HL-60 (cell line): ENCODE measurements at regions not wholly inside any gene's neighbourhood (a gene's known extent, or its start where the extent isn't known, plus 50 kb on each side); places are given as distances from the start of the nearest gene placed in this dataset.

Experiments
- DNase-seq, 2 experiments: peaks; one replicate each; pipeline ENCODE4 v3.0.0-alpha.2; 2010 to 2020; ENCODE audit warnings: low read depth in 1 of 2, low spot score in 1 of 2
- H3K27ac ChIP-seq: fragments of 250-450 bp; sonication (Bioruptor Pico); replicated peaks from 2 replicates; pipeline ENCODE4 v1.5.1; 2020; ENCODE audit warnings: mild to moderate bottlenecking, moderate library complexity
- H3K27me3 ChIP-seq: fragments of 250-450 bp; sonication (Bioruptor Pico); 2 replicates; pipeline ENCODE4 v1.5.1; 2021; ENCODE audit warnings: mild to moderate bottlenecking, moderate library complexity; ENCODE audit not compliant: insufficient read depth, poor library complexity, severe bottlenecking
- H3K4me3 ChIP-seq: replicated peaks from 2 replicates; pipeline ENCODE4 v1.5.1; 2011; ENCODE audit warnings: mild to moderate bottlenecking, control low read depth, low read length; ENCODE audit not compliant: insufficient read depth
- GABPA ChIP-seq: IDR thresholded peaks from 2 replicates; pipeline ENCODE4 v1.6.1; 2012; ENCODE audit warnings: low read depth
- POLR2AphosphoS5 ChIP-seq: IDR thresholded peaks from 2 replicates; pipeline ENCODE4 v1.6.1; 2012; ENCODE audit warnings: low read depth
- SPI1 ChIP-seq: IDR thresholded peaks from 2 replicates; pipeline ENCODE4 v1.6.1; 2012; ENCODE audit warnings: low read depth, mild to moderate bottlenecking, borderline replicate concordance
- TF ChIP-seq, protein P1 (sequence below): IDR thresholded peaks from 2 replicates; pipeline ENCODE4 v1.6.1; 2012; ENCODE audit warnings: low read depth; ENCODE audit not compliant: insufficient replicate concordance
- TF ChIP-seq, protein P2 (sequence below): IDR thresholded peaks from one replicate; pipeline ENCODE4 v1.5.1; 2011; ENCODE audit warnings: low read length, control low read depth, inconsistent platforms; ENCODE audit not compliant: insufficient read depth

DNA sequence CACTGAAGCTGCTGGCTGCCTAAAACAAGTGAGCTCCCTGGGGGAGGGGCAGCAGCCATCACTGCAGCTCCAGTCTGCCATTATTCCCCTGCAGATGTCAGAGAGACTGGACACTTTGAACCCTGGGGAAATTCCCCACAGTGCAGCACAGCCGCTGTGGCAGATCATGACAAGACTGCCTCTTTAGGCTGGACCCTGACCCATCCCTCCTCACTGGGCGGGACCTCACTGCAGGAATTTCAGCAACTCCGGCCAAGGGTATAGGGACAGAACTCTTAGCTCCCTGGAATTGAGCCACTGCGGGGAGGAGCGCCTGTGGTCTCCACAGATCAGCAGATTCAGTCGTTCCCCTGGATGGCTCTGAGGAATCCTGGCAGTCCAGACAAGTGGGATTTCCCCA, 964.6 kb downstream of the BRINP3 start:
- no peak overlapping the region for H3K4me3 ChIP-seq
- TF ChIP-seq, protein P1, sequence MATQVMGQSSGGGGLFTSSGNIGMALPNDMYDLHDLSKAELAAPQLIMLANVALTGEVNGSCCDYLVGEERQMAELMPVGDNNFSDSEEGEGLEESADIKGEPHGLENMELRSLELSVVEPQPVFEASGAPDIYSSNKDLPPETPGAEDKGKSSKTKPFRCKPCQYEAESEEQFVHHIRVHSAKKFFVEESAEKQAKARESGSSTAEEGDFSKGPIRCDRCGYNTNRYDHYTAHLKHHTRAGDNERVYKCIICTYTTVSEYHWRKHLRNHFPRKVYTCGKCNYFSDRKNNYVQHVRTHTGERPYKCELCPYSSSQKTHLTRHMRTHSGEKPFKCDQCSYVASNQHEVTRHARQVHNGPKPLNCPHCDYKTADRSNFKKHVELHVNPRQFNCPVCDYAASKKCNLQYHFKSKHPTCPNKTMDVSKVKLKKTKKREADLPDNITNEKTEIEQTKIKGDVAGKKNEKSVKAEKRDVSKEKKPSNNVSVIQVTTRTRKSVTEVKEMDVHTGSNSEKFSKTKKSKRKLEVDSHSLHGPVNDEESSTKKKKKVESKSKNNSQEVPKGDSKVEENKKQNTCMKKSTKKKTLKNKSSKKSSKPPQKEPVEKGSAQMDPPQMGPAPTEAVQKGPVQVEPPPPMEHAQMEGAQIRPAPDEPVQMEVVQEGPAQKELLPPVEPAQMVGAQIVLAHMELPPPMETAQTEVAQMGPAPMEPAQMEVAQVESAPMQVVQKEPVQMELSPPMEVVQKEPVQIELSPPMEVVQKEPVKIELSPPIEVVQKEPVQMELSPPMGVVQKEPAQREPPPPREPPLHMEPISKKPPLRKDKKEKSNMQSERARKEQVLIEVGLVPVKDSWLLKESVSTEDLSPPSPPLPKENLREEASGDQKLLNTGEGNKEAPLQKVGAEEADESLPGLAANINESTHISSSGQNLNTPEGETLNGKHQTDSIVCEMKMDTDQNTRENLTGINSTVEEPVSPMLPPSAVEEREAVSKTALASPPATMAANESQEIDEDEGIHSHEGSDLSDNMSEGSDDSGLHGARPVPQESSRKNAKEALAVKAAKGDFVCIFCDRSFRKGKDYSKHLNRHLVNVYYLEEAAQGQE = no peak
- TF ChIP-seq SPI1 = no peak
- no peak for TF ChIP-seq GABPA
- no peak for TF ChIP-seq POLR2AphosphoS5
- TF ChIP-seq, protein P2, sequence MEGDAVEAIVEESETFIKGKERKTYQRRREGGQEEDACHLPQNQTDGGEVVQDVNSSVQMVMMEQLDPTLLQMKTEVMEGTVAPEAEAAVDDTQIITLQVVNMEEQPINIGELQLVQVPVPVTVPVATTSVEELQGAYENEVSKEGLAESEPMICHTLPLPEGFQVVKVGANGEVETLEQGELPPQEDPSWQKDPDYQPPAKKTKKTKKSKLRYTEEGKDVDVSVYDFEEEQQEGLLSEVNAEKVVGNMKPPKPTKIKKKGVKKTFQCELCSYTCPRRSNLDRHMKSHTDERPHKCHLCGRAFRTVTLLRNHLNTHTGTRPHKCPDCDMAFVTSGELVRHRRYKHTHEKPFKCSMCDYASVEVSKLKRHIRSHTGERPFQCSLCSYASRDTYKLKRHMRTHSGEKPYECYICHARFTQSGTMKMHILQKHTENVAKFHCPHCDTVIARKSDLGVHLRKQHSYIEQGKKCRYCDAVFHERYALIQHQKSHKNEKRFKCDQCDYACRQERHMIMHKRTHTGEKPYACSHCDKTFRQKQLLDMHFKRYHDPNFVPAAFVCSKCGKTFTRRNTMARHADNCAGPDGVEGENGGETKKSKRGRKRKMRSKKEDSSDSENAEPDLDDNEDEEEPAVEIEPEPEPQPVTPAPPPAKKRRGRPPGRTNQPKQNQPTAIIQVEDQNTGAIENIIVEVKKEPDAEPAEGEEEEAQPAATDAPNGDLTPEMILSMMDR = no peak
- no peak for DNase-seq
- H3K27ac ChIP-seq = no peak overlapping the region
- H3K27me3 ChIP-seq = no peaks in the 10 kb centered on the region

DNA sequence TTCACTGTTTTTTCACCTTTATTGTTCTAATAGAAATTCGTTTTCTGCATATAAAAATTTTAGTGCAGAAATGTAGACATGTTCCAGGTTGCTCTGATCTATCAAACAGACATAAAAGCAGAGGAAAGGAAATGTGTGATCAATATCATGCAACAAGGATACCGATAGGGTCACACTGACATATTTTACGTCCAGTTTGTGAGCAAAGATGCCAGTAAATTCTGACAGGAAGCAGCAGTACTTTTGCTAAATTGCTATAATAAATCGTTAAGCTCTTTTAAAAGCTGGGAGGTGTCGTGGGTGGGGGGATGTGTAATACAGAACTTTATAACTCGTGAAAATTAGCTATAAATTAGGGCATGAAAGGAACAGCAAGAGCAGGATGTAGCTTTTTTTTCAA, 955.2 kb downstream of the BRINP3 start:
- Histone ChIP-seq H3K27ac (no peak overlapping the region), H3K27me3 (no peaks in the 10 kb centered on the region), H3K4me3 (no peak overlapping the region)
- TF ChIP-seq SPI1 (no peak), GABPA (no peak), POLR2AphosphoS5 (no peak)
- TF ChIP-seq, protein P2 = no peak
- TF ChIP-seq, protein P1 = no peak
- DNase-seq = no peak

DNA sequence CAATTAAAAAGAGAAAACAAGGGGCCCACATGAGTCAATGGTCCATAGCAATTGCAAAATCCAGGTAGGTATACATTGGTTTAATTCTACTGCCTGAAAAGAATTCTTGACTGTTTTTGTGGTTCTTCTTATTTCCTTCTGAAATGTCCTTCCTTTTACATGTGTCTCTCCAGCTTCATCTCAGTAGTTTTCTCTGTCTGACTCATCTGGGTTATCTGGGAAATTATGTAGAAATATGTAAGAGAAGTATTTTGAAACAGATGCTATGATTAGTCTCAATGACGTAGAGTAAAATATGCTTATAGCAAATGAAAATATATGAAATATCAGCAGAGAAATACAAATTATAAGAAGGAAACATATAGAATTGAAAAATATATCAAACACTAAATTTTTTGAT, 953.2 kb downstream of the BRINP3 start:
- TF ChIP-seq, protein P2 = no peak
- TF ChIP-seq GABPA = no peak
- H3K27me3 ChIP-seq = no peaks in the 10 kb centered on the region
- DNase-seq = no peak
- H3K4me3 ChIP-seq = no peak overlapping the region
- no peak overlapping the region for H3K27ac ChIP-seq

DNA sequence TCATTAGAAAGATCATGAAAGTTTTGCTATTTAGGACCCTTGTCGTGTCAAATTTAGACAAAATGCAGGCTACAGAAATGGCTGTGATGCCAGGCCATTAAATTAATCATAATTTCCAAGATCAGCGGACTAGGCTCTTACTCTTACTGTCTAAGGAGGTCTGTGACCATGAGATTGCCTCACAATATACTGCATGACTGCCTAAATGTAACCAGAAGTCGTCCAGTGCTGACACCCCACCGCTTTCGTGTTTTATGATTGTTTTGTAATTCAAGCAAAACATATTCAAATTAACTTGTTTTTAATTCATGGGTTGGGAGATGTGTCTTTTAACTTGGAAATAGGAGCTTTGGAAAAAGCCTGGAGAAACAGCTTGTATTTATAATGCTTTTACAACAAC, 947.5 kb downstream of the BRINP3 start:
- TF ChIP-seq GABPA (no peak), POLR2AphosphoS5 (no peak), SPI1 (no peak)
- TF ChIP-seq, protein P1 = no peak
- DNase-seq = no peak
- H3K4me3 ChIP-seq = no peak overlapping the region
- no peaks in the 10 kb centered on the region for H3K27me3 ChIP-seq
- no peak overlapping the region for H3K27ac ChIP-seq
